Colon (tissue), 2 donors: ENCODE measurements at regions not wholly inside any gene's neighbourhood (a gene's known extent, or its start where the extent isn't known, plus 50 kb on each side); places are given as distances from the start of the nearest gene placed in this dataset.

Experiments used
- FAIRE-seq: peaks from 2 replicates; lab custom pipeline; 2012; peaks lifted over from hg19 to GRCh38; lab: Jason Lieb, UNC
- donor health status: control.
- donor health status: control.

DNA sequence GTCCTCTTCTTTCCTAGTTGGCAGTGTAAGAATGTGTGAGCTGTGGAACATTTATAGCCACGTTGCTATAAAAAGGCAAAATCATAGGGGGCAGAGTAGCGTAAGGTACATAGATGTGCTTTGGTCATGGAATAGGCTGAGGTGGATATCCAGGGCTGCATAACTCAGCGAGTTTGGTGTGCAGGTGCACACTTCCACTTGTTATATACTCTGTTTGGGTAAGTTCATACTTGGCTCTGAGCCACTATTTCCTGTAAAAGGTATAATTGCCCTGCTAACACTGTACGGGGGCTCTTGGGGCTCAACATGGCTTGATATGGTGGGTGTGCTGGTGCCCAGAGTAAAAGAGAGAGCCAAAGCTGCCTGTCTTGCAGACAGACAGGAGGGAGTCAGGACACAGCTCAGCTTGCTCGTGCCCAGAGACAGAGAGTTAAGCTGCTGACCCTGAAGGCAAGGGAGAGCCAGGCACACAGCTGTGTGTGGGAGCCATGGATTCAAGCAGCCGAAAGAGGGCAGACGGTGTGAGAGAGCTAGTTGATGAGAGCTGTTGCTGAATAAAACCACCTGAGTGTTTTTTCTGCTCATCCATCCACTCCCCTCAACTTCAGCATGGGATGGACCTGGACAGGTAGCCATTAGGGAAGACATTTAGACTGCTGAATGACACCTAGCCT, 126.7 kb downstream of the DKK1 start:
- no peak for FAIRE-seq

DNA sequence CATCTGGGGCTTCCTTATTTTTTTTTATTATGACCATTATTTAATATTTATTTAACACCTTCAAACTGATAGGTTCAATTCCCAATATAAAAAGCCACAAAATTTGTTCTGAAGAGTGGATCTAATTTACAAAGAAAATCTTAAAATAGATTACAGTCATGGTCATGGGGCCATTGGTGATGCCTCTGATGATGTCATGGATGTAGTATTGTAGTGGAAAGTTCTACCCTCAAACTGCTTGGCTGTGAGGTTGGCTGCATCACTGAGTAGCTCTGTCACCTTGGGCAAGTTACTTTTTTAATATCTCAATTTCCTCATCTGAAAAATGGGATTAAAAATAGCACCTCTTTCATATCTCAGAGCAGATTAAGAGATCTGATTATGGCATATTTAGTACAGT, 128.5 kb downstream of the DKK1 start:
- no peak for FAIRE-seq

GRCh38 chr10:52443419-52444388, 129.6 kb downstream of the DKK1 start:
- FAIRE-seq: no peak

GRCh38 chr10:52446391-52446790, 132.3 kb downstream of the DKK1 start:
- FAIRE-seq: no peak

GRCh38 chr10:52447931-52448353, 133.9 kb downstream of the DKK1 start:
- FAIRE-seq: no peak

DNA sequence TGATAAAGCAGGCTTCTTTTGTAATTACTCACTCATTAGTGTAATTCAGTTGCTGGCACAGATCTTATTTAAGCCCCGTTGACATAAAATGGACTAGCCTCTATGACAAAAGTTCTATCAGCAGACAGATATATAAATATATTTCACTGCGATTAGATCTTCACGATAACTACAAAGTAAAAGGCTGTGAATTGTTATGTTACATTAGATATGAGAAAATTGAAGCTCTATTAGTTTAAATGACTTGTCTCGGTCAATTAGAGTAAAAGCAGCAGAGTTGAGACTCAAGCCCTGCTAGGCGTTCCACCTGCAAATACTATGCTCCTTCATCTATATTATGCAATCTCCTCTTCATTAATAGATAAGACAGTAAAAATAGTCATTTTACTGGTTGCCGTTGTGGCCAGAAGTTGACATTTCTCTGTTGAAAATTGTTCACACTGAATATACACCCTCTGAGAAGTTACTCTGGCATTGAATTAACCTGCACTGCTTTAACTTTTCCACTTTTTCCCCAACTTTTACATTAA, 136.7 kb downstream of the DKK1 start:
- FAIRE-seq: no peak

DNA sequence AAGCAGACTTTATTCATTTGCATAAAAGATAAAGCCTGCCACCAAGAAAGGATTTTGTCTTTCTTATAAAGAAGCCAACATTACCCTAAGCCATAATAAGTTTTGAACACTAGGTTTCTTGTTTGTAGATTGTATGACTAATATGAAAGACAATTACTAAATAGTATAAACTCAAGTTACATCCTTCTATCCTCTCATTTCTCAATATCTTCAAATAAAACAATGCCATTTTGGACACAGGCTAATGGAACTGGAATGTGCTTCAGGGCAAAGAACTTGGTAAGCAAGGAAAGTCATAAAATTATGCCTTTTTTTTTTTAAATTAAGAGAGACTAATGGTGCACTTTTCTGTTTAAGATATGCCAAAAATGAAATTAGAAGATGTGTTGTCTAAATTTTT, 137.7 kb downstream of the DKK1 start:
- FAIRE-seq: no peak

DNA sequence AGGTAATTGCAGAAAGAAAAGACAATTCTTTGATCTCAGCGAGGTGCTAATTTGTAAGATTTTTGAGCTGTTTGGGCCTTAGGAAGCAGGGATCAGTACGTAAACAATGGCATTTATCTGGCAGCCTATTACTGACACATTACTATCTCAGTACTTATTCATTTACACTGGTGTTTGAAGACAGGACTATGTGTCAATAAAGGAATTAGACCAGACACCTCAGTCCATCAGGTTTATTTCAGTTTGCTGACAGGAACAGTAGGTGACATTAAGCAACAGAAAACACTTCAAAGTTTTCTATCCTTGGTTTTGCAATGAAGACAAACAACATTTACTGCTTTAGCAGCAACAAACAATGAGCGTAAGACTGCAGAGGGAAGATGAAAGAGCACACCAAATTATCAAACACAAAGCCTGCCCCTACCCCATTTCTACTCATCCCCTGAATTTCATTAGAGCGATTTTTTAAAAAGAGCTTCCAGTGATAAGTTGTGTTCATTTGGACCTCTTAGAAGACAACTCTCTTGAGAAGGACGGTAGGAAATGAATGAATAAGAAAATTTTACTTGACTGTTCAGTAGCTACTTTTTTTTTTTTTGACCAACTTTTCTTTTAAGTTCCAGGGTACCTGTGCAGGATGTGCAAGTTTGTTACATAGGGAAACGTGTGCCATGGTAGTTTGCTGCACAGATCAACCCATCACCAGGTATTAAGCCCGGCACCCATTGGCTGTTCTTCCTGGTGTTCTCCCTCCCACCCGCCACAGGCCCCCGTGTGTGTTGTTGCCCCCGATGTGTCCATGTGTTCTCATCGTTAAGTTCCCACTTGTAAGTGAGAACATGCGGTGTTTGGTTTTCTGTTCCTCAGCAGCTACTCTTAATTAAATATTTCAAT, 138.8 kb downstream of the DKK1 start:
- FAIRE-seq: no peak

GRCh38 chr10:52453501-52453900, 139.4 kb downstream of the DKK1 start:
- FAIRE-seq: no peak

DNA sequence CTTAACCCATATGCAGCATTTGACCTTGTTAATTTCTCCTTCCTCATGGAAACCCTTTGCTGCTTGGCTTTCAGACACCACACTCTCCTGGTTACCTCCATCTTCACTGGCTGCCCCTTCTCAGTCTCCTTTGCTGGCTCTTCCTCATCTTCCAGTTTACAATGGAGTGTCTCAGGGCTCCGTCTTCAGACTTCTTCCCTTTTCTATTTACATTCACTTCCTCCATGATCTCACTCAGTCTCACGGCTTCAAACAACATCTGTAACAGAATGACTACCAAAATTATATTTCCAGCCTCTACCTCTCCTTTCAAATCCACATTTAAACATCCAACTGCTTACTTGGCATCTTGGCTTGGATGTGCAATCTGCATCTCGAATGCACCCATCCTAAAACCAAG, 140.4 kb downstream of the DKK1 start:
- no peak for FAIRE-seq

DNA sequence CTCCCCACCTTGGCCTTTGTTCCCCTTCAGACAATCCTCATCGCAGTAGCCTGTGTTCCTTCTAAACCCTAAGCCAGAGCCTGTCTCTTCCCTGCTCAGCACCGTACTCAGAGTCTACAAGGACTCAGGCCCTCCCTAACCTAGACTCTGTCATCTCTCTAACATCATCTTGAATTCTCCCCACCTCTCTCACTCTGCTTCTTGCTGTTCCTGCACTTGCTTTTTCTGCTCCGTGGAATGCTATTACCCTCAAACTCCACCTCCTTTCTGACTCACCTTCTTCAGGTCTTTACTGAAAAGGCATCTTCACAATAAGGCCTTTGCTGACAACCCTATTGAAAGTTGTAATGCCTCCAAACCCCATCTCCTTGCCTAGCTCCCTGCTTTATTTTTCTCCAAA, 141.0 kb downstream of the DKK1 start:
- FAIRE-seq: no peak

DNA sequence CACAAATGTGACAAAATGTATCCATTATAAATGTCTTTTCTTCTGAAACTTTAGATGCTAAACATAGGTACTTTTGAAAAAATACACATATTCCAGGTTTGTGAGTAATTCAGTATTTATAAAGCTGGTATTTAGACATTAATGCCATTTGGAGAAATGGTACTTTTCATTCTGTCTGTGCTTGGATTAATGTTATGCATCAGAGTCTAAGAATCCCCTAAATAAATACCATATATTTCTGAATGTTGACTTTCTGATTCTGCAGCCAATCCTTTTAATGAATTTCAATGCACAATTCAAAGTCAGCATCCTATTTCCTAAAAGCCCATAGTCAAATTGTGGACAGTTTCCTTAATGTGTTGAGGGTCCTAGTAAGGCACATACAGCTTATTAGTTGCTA, 145.0 kb downstream of the DKK1 start:
- no peak for FAIRE-seq

DNA sequence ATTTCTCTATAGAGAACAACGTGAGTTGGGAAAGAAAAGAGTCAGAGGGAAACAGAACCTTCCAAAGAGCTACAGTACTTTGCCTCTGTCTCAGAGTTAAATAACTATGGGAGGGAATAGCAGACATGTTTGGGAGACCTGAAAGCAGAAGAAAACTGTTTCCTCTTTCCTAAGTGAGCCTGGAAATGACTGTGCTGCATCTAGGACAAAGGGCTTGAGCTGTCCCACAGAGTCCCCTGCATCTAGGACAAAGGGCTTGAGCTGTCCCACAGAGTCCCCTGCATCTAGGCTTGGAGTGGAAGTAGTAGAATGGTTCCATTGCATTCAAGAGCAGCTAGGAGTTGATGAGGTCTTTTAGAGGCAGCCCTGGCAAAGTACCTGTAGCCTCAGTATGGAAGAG, 149.7 kb downstream of the DKK1 start:
- FAIRE-seq: no peak

GRCh38 chr10:52464368-52465124, 150.5 kb downstream of the DKK1 start:
- no peak for FAIRE-seq

GRCh38 chr10:52465202-52465601, 151.1 kb downstream of the DKK1 start:
- no peak for FAIRE-seq

DNA sequence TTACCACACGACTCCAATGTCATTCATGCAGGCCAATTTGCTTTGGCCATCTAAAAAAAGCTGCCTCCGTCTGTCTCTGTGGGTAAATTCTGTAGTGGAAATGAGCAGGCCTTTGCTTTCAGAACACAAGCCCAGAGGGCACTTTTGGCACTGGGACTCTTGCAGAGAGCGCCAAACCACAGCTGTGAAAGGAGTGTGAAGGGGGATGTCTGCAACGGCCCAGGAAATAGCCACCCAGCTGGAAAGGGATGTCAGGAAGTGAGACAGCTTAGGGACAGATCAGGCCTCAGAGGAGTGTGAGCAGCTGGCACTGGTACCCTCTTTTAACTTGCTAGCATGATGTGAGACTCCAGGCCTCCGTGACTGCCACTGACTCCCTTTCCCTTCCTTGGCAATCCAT, 152.4 kb downstream of the DKK1 start:
- FAIRE-seq: no peak

DNA sequence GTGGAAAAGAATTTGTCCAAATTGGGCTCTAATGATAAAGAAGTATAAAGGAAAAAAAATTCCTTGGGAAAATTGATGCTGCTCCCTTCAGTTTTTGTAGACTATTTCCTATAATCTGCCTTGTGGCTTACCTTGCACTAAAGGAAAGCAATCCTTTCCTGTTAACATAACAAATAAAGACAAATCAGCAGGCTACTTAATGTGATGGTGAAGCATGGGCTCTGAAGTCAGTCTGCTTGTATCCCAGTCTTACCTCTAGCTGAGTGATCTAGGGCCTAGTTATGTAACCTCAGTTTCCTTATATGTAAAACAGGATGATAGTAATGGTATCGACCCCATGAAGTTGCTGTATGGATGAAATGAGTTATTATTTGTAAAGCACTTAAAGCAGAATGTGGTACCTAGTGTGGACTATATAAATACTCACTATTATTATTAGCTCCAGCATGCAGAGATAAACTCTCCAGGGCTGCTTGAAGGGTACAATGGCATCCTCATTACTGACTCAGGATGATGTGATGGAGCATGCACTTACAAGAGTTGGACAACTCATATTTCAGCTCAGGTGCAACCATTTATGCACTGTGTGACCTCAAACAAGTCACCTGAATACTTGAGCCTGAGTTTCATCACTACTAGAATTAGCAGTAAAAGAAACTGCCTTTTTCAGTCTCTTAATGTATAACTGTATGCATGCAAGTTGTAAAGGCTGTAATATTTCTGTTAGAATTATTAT, 156.1 kb downstream of the DKK1 start:
- no peak for FAIRE-seq

GRCh38 chr10:52472406-52473146, 158.5 kb downstream of the DKK1 start:
- FAIRE-seq: no peak

DNA sequence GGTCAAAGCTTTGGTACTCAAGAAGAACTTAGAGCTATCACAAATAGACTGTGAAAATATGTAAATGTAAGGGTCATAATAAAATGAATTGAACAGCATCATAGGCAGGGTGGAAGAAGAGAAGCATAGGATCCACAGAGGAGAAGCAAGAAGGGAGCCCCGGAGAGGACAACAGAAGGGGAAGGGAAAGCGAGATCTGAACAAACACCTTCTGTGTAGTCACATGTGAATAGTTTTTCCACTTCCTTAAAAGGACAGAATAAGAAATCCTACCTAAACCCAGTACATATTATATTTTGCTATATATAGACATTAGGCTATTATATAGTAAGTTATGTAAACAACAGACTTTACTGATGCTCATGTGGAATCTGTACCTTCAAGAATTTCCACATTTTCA, 160.2 kb downstream of the DKK1 start:
- FAIRE-seq: no peak

DNA sequence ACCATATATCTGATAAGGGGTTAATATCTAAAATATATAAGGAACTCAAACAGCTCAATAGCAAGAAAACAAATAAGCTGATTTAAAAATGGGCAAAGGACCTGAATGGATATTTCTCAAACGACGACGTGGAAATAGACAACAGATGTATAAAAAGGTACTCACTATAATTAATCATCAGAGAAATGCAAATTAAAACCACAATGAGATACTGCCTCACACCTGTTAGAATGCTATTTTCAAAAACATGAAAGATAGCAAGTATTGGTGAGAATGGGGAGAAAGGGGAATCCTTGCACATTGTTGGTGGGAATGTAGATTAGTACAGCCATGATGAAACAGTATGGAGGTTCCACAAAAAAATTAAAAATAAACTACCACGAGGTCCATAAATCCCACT, 163.2 kb downstream of the DKK1 start:
- FAIRE-seq: no peak
